HFF-Myc (cell line): ENCODE measurements at regions not wholly inside any gene's neighbourhood (a gene's known extent, or its start where the extent isn't known, plus 50 kb on each side); places are given as distances from the start of the nearest gene placed in this dataset.

Experiments
- DNase-seq: peaks from one replicate; pipeline ENCODE4 v3.0.0-alpha.2; 2011; ENCODE audit warnings: low read depth; ENCODE audit errors: extremely low read depth
- H3K4me3 ChIP-seq: replicated peaks from 2 replicates; pipeline ENCODE4 v1.5.1; 2011; ENCODE audit warnings: low read depth, mild to moderate bottlenecking, control low read depth, low read length
- TF ChIP-seq, protein P1 (sequence below): IDR thresholded peaks from 2 replicates; pipeline ENCODE4 v1.5.1; 2012; ENCODE audit warnings: mild to moderate bottlenecking, low read depth, low read length, control low read depth; ENCODE audit errors: missing control alignments

DNA sequence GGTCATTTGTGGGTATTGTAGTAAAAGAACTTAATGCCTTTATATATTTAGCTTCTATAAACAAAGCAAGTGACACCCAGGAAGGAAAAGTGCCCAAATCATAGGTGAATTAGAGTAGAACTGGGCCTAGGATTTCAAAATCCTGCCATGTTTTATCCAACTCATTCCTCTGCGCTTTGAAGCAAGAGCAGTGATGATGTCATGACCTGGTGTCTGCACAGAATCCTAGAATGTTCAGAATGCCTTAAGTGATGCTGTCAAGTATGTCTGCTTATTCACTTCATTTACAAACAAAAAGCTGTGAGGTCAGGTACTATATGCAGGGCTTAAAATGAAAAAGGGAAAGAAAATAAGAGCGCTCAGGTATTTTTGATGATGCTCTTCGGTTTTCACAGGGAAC, 737.2 kb upstream of the ANKRD30A start:
- TF ChIP-seq, protein P1, sequence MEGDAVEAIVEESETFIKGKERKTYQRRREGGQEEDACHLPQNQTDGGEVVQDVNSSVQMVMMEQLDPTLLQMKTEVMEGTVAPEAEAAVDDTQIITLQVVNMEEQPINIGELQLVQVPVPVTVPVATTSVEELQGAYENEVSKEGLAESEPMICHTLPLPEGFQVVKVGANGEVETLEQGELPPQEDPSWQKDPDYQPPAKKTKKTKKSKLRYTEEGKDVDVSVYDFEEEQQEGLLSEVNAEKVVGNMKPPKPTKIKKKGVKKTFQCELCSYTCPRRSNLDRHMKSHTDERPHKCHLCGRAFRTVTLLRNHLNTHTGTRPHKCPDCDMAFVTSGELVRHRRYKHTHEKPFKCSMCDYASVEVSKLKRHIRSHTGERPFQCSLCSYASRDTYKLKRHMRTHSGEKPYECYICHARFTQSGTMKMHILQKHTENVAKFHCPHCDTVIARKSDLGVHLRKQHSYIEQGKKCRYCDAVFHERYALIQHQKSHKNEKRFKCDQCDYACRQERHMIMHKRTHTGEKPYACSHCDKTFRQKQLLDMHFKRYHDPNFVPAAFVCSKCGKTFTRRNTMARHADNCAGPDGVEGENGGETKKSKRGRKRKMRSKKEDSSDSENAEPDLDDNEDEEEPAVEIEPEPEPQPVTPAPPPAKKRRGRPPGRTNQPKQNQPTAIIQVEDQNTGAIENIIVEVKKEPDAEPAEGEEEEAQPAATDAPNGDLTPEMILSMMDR, result no peak
- no peak for DNase-seq
- H3K4me3 ChIP-seq, result no peak overlapping the region

DNA sequence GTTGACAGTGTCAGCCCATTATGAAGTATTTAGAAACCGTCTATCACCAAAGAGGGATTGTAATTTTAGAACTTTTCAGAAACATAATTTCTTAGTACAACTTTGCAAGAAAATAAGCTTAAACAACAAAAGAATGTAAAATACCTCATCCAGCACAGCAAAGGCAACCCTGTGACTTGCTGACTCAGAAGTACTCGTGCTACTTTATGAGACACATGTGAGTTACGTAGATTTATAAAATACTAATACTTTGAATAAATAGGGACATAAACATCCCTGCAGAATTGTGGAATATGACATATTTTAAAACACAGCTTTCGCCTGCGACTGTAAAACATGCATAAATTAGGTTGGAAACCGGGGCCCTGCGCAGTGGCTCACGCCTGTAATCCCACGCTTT, 739.7 kb upstream of the ANKRD30A start:
- no peak for DNase-seq
- H3K4me3 ChIP-seq, result no peak overlapping the region
- TF ChIP-seq, protein P1, result no peak

DNA sequence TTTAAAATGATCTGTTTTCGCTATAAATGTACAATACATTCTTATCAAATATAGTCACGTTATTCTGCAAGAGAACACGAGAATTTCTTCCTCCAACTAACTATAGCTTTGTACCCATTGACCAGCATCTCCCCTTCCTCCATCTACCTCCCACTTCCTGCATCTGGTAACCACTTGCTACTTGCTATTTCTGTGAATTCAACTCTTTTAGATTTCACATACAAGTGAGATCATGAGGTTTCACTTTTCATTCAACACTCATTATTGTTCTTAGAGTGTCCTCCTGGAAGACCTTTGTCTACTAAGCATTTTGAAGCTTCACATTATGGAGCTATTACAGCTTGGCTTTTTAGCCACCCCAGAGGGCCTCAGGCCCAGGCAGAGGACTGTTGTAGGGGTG, 741.3 kb upstream of the FZD8 start:
- no peak overlapping the region for H3K4me3 ChIP-seq
- DNase-seq, result no peak
- TF ChIP-seq, protein P1, result no peak

DNA sequence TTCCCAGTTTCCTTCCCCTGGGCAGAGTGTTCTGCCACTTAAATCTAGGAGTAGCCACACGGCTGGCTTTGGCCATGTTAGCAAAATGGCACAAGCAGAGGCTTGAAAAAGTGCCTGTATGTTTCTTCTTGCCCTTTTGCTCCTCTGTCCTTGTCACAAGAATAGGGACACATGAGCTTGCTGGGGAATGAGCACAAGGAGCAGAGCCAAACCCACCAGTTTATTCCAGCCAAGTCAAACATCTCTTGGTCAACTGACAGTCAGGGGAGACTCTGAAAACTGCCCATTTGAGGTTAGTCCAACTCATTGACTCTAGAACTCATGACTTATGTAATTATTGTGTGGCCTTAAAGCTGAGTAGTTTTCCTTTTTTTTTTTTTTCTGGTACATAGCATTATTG, 739.7 kb upstream of the FZD8 start:
- TF ChIP-seq, protein P1, result no peak
- DNase-seq, result no peak
- no peak overlapping the region for H3K4me3 ChIP-seq

DNA sequence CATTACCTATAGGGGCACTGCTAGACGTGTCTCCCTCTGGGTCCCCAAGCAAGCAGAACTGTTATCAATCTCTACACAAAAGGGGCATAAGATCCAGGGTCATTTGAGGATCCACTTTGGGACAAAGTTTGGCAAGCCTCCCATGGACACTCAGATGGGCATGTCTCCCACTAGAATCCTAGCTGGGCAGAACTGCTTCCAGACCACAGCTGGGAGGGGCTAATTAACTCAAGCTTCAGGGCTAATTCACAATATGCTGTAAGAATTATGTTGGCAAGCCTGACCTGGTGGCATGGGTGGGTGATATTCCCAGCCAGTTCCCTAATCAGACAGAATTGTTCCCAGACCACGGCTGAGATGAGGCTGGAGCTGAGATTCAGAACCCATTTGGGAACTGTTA, 738.4 kb upstream of the FZD8 start:
- H3K4me3 ChIP-seq, result no peak overlapping the region
- TF ChIP-seq, protein P1, result no peak
- DNase-seq, result no peak

DNA sequence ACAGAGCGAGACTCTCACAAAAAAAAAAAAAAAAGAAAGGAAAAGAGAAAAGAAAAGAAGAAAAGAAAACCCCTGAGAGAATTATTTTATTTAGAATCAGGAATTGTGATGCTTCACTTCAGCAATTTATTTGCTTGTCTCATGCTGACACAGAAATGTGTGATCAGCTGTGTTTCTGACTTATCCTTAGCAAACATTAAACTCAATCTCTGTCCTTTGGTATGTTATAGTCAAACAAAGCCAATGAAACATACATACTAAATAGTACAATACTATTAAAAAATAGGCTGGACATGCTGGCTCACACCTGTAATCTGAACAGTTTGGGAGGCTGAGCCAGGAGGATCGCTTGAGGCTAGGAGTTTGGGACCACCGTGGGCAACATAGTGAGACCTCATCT, 733.0 kb upstream of the FZD8 start:
- TF ChIP-seq, protein P1, result no peak
- DNase-seq, result no peak

DNA sequence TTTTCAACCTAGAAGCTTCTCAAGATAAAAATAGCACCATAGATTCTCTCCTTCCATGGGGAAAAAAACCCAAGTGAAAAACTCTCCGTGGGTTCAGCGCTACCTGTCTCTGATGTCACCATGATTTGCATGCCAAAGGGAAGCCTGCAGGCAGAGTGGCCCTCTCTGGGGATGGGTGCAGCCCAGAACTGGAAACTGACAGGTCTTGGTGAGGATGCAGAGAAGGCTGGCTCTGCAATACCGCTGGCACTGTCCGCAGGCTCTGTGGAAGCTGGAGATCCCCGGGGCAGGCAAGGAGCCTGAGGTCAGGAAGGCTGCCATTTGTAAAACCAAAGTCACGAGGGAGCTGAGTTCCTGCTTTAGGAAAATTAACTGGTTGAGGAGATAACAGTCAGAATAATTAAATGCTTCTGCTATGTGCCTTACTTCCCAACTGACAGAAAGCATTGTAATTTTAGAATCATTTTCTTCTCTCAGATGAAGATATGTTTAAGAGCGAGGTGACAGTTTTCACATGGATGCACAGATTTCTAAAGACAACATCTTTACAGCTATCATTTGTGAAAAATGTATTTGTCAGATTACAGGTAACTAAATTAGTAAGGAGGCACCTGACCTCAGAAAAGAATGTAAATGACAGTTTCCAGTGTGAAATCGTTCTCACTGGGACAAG, 731.5 kb upstream of the FZD8 start:
- H3K4me3 ChIP-seq, result no peak overlapping the region
- TF ChIP-seq, protein P1, result no peak
- no peak for DNase-seq

More for the DNA sequence above, 733.0 kb upstream of the FZD8 start:
- no peak overlapping the region for H3K4me3 ChIP-seq
